Endothelial cell of umbilical vein (primary cell): ENCODE measurements at regions not wholly inside any gene's neighbourhood (a gene's known extent, or its start where the extent isn't known, plus 50 kb on each side); places are given as distances from the start of the nearest gene placed in this dataset.

Source experiments
- BruUV-seq: library from RNA; stranded (reverse); fragments of 400-500 nt; replicated peaks from 2 replicates; lab custom pipeline; 2021; lab: Mats Ljungman, UMichigan
- CTCF ChIA-PET: fragments of 300-600, 350-600 bp; sonication (Branson Sonifier 250); formaldehyde crosslinking; loops from one replicate; lab custom pipeline; 2021; ENCODE audit warnings: antibody characterized with exemption, inconsistent platforms; lab: Charles Lee
- POLR2A ChIA-PET: fragments of 300-600, 350-600 bp; sonication (Branson Sonifier 250); formaldehyde crosslinking; loops from one replicate; lab custom pipeline; 2021; ENCODE audit warnings: antibody characterized with exemption, inconsistent platforms; lab: Charles Lee
- DNase-seq: peaks from one replicate; pipeline ENCODE4 v3.0.0-alpha.2; 2011; ENCODE audit warnings: low read depth, low spot score
- FAIRE-seq: peaks from 2 replicates; lab custom pipeline; 2011; peaks lifted over from hg19 to GRCh38; lab: Jason Lieb, UNC
- H2AFZ ChIP-seq: 2 replicates; pipeline ENCODE4 v1.6.0; 2012; ENCODE audit warnings: low read depth, low read length, control low read depth, inconsistent platforms
- H3K27ac ChIP-seq: 2 replicates; pipeline ENCODE4 v1.5.1; 2011; ENCODE audit warnings: low read depth, mild to moderate bottlenecking, control low read depth, low read length, moderate library complexity; ENCODE audit not compliant: insufficient read depth
- H3K27me3 ChIP-seq, 2 experiments: 2 replicates each; pipeline versions ENCODE4 v1.6.0 to v1.6.1; 2011; ENCODE audit warnings: low read length in 2 of 2, mixed read lengths in 1 of 2; ENCODE audit not compliant: control insufficient read depth in 2 of 2, insufficient read depth in 2 of 2
- H3K36me3 ChIP-seq, 2 experiments: 2 replicates in 1 of 2; 3 replicates in 1 of 2; pipeline ENCODE4 v1.5.1; 2011; ENCODE audit warnings: low read length in 2 of 2, mild to moderate bottlenecking in 1 of 2, moderate library complexity in 1 of 2; ENCODE audit not compliant: control insufficient read depth in 2 of 2, insufficient read depth in 2 of 2; ENCODE audit errors: extremely low read depth in 1 of 2
- H3K4me1 ChIP-seq: 3 replicates; pipeline ENCODE4 v1.5.1; 2011; ENCODE audit warnings: mild to moderate bottlenecking, low read length; ENCODE audit not compliant: control insufficient read depth, insufficient read depth; ENCODE audit errors: extremely low read depth
- H3K4me2 ChIP-seq: 2 replicates; pipeline ENCODE4 v1.6.1; 2011; ENCODE audit warnings: low read length, control low read depth, mixed read lengths; ENCODE audit not compliant: insufficient read depth
- H3K4me3 ChIP-seq, 3 experiments: fragments of 200-600 bp in 1 of 3; sonication (generic), shearing (Covaris generic) in 1 of 3; replicated peaks in 1 of 3; 2 replicates each; pipeline ENCODE4 v1.5.1; 2011 to 2016; ENCODE audit warnings: control low read depth in 3 of 3, low read length in 3 of 3, mild to moderate bottlenecking in 2 of 3, inconsistent platforms in 1 of 3, low read depth in 1 of 3, moderate library complexity in 1 of 3; ENCODE audit not compliant: insufficient read depth in 1 of 3
- H3K79me2 ChIP-seq: 2 replicates; pipeline ENCODE4 v1.6.0; 2012; ENCODE audit warnings: low read length, inconsistent platforms; ENCODE audit not compliant: control insufficient read depth, insufficient read depth
- H3K9ac ChIP-seq: replicated peaks from 2 replicates; pipeline ENCODE3; 2011; ENCODE audit warnings: low read length, control low read depth; ENCODE audit not compliant: insufficient read depth; ENCODE audit errors: extremely low read depth
- H3K9me1 ChIP-seq: replicated peaks from 3 replicates; pipeline ENCODE4 v1.6.0; 2011; ENCODE audit warnings: mild to moderate bottlenecking, low read length; ENCODE audit not compliant: control insufficient read depth, insufficient read depth; ENCODE audit errors: extremely low read depth
- H3K9me3 ChIP-seq: replicated peaks from 2 replicates; pipeline ENCODE4 v1.5.1; 2012; ENCODE audit warnings: low read length, inconsistent platforms; ENCODE audit not compliant: control insufficient read depth, insufficient read depth
- H4K20me1 ChIP-seq: replicated peaks from 2 replicates; pipeline ENCODE3; 2011; ENCODE audit warnings: mild to moderate bottlenecking, low read length; ENCODE audit not compliant: control insufficient read depth, insufficient read depth; ENCODE audit errors: extremely low read depth
- CTCF ChIP-seq, 2 donors: IDR thresholded peaks; 1 replicate in 1 of 2; 2 replicates in 1 of 2; pipeline ENCODE4 v1.5.1; 2011; ENCODE audit warnings: low read length in 2 of 2, mild to moderate bottlenecking in 2 of 2, moderate library complexity in 2 of 2, control low read depth in 1 of 2, inconsistent platforms in 1 of 2, low read depth in 1 of 2; ENCODE audit not compliant: insufficient read depth in 1 of 2; ENCODE audit errors: extremely low read depth in 1 of 2
- FOS ChIP-seq: IDR thresholded peaks from 2 replicates; pipeline ENCODE4 v1.6.1; 2011; ENCODE audit warnings: mild to moderate bottlenecking, low read length, moderate library complexity, borderline replicate concordance; ENCODE audit not compliant: insufficient read depth
- MYC ChIP-seq: IDR thresholded peaks from one replicate; pipeline ENCODE4 v1.6.1; 2011; ENCODE audit warnings: mild to moderate bottlenecking, low read depth, low read length
- dilution Hi-C: fragments of 300-500 bp; cut with MboI; formaldehyde crosslinking; loops from one replicate; pipeline ENCODE4 v1.15.0; 2019; ENCODE audit warnings: low sequenced_read_pairs; ENCODE audit not compliant: extremely low pct_ligation_motif_present
- intact Hi-C: fragments of 100-400 bp; cut with micrococcal nuclease; formaldehyde crosslinking; loops from one replicate; pipeline ENCODE4 v1.10.0; 2022

- no peak for TF ChIP-seq MYC
- TF ChIP-seq CTCF (IDR thresholded peaks at IDR 0.05; ENCODE audit: extremely low read depth in 1 of 2, insufficient read depth in 1 of 2, low read depth in 1 of 2, low read length in 2 of 2): peak; percentile 40
- peak overlapping the region; percentile 11 for H3K27ac ChIP-seq
- intact Hi-C loops: loop anchor here (1.0 to 10.0 kb wide), 7 partner anchors 292 to 1426 kb away; partner anchors contain the start of gene CNR1
- no peaks in the 10 kb centered on the region for H3K9me1 ChIP-seq
- FAIRE-seq (peak; percentile 67), DNase-seq (peak; percentile 41)
- H3K79me2 ChIP-seq: no peaks in the 10 kb centered on the region
- no peaks in the 10 kb centered on the region for H4K20me1 ChIP-seq
- H3K9ac ChIP-seq: no peak overlapping the region
- no peak overlapping the region for H3K4me2 ChIP-seq
- H3K36me3 ChIP-seq: no peaks in the 10 kb centered on the region
- POLR2A ChIA-PET: interaction anchor here (0.6 kb wide), 1 partner anchor 486 kb away, joined by 8 read pairs; no protein-coding TSS in a partner anchor
- dilution Hi-C loops: no loop called here
- H3K4me3 ChIP-seq: no peak overlapping the region
- H3K4me1 ChIP-seq: peaks cover 4% of the 10 kb centered on the region
- H2AFZ ChIP-seq: no peak overlapping the region
- no peaks in the 10 kb centered on the region for H3K27me3 ChIP-seq
- H3K9me3 ChIP-seq: no peaks in the 10 kb centered on the region
- BruUV-seq: no TSS peak
- CTCF ChIA-PET: interaction anchor here (0.6 to 3.8 kb wide), 41 partner anchors 10 to 1426 kb away, joined by 3 to 53 read pairs (median 4); no protein-coding TSS in a partner anchor
Measured at GRCh38 chr6:88492824-88493223, 326.7 kb upstream of the CNR1 start.

GRCh38 chr6:88492241-88492640 is 326.1 kb upstream of the CNR1 start:
- Histone ChIP-seq H3K9ac (no peak overlapping the region), H3K36me3 (no peaks in the 10 kb centered on the region), H3K27ac (peak overlapping the region; percentile 11), H3K9me1 (no peaks in the 10 kb centered on the region), H3K79me2 (no peaks in the 10 kb centered on the region), H3K27me3 (no peaks in the 10 kb centered on the region), H3K4me3 (no peak overlapping the region), H3K9me3 (no peaks in the 10 kb centered on the region), H3K4me2 (no peak overlapping the region), H2AFZ (peak overlapping the region; percentile 57), H3K4me1 (peaks cover 4% of the 10 kb centered on the region), H4K20me1 (no peaks in the 10 kb centered on the region)
- peak; percentile 49 for TF ChIP-seq FOS
- TF ChIP-seq MYC: no peak
- no peak for FAIRE-seq
- intact Hi-C loops (loop anchor here (1.0 to 10.0 kb wide), 6 partner anchors 293 to 1425 kb away; partner anchors contain the start of gene CNR1), dilution Hi-C loops (no loop called here)
- CTCF ChIA-PET: interaction anchor here (0.6 to 3.8 kb wide), 37 partner anchors 9 to 1426 kb away, joined by 3 to 53 read pairs (median 4); no protein-coding TSS in a partner anchor
- no TSS peak for BruUV-seq
- DNase-seq: peak; percentile 21
- POLR2A ChIA-PET: interaction anchor here (0.6 kb wide), 1 partner anchor 485 kb away, joined by 8 read pairs; no protein-coding TSS in a partner anchor
